OCI-LY7 (cell line): ENCODE measurements at regions not wholly inside any gene's neighbourhood (a gene's known extent, or its start where the extent isn't known, plus 50 kb on each side); places are given as distances from the start of the nearest gene placed in this dataset.

Experiments
- BruUV-seq: library from RNA; stranded (reverse); fragments of 400-500 nt; replicated peaks from 2 replicates; lab custom pipeline; 2021; lab: Mats Ljungman, UMichigan
- CTCF ChIA-PET: fragments of 300-600 bp; sonication (Branson Sonifier 250); formaldehyde crosslinking; loops from one replicate; lab custom pipeline; 2022; ENCODE audit warnings: antibody characterized with exemption; ENCODE audit not compliant: unreplicated experiment; lab: Charles Lee
- POLR2A ChIA-PET: fragments of 300-600 bp; sonication (Branson Sonifier 250); formaldehyde crosslinking; loops from one replicate; lab custom pipeline; 2022; ENCODE audit warnings: antibody characterized with exemption; lab: Charles Lee
- DNase-seq: peaks from one replicate; pipeline ENCODE4 v3.0.0-alpha.2; 2015; ENCODE audit warnings: low spot score
- H2AFZ ChIP-seq: fragments of 200-600 bp; sonication (generic), shearing (Covaris generic); 2 replicates; pipeline ENCODE4 v1.6.1; 2014; ENCODE audit warnings: mild to moderate bottlenecking, antibody characterized with exemption, low read length, moderate library complexity
- H3K27ac ChIP-seq: fragments of 200-600 bp; sonication (generic); 2 replicates; pipeline ENCODE4 v1.5.1; 2014; ENCODE audit warnings: mixed run types, low read depth, mild to moderate bottlenecking, moderate library complexity, low read length, inconsistent platforms; ENCODE audit not compliant: poor library complexity, severe bottlenecking
- H3K36me3 ChIP-seq: fragments of 200-600 bp; sonication (generic); 2 replicates; pipeline ENCODE4 v1.6.1; 2014; ENCODE audit warnings: mild to moderate bottlenecking, antibody characterized with exemption, low read length, moderate library complexity, mixed read lengths; ENCODE audit not compliant: insufficient read depth
- H3K4me1 ChIP-seq: fragments of 200-600 bp; sonication (generic); 2 replicates; pipeline ENCODE4 v1.5.1; 2014; ENCODE audit warnings: mild to moderate bottlenecking, low read length; ENCODE audit not compliant: insufficient read depth, poor library complexity, severe bottlenecking
- H3K4me2 ChIP-seq: fragments of 200-600 bp; sonication (generic); 2 replicates; pipeline ENCODE4 v1.6.1; 2014; ENCODE audit warnings: mild to moderate bottlenecking, low read length
- H3K4me3 ChIP-seq: fragments of 200-600 bp; sonication (generic); 2 replicates; pipeline ENCODE4 v1.5.1; 2014; ENCODE audit warnings: mild to moderate bottlenecking, low read depth, low read length; ENCODE audit not compliant: poor library complexity, severe bottlenecking
- H3K79me2 ChIP-seq: fragments of 200-600 bp; sonication (generic); 2 replicates; pipeline ENCODE4 v1.6.1; 2016; ENCODE audit warnings: low read depth, mild to moderate bottlenecking, low read length, moderate library complexity, mixed read lengths; ENCODE audit not compliant: insufficient read depth
- H3K9me2 ChIP-seq: fragments of 200-600 bp; sonication (generic); 2 replicates; pipeline ENCODE4 v1.6.1; 2016; ENCODE audit warnings: mild to moderate bottlenecking, low read length, mixed read lengths; ENCODE audit not compliant: insufficient read depth
- H3K9me3 ChIP-seq: fragments of 200-600 bp; sonication (generic); 2 replicates; pipeline ENCODE4 v1.6.1; 2014; ENCODE audit warnings: mild to moderate bottlenecking, mixed run types, low read length, mixed read lengths
- H4K20me1 ChIP-seq: fragments of 200-600 bp; sonication (generic); 2 replicates; pipeline ENCODE4 v1.6.1; 2014; ENCODE audit warnings: mild to moderate bottlenecking, antibody characterized with exemption, low read length, moderate library complexity, mixed read lengths; ENCODE audit not compliant: insufficient read depth
- EZH2phosphoT487 ChIP-seq: fragments of 200-600 bp; sonication (generic); IDR thresholded peaks from 2 replicates; pipeline ENCODE4 v1.6.1; 2018; ENCODE audit warnings: low read depth, borderline replicate concordance, mild to moderate bottlenecking, mixed run types, antibody characterized with exemption, low read length, moderate library complexity, mixed read lengths
- intact Hi-C: fragments of 100-400 bp; cut with micrococcal nuclease; formaldehyde crosslinking; loops from one replicate; pipeline ENCODE4 v1.10.0; 2022; ENCODE audit not compliant: unreplicated experiment
- TF ChIP-seq, protein P1 (sequence below): fragments of 200-600 bp; sonication (generic); conservative IDR thresholded peaks from 2 replicates; pipeline ENCODE4 v1.5.1; 2014; ENCODE audit warnings: mild to moderate bottlenecking, antibody characterized with exemption, low read length, moderate library complexity, mixed read lengths

DNA sequence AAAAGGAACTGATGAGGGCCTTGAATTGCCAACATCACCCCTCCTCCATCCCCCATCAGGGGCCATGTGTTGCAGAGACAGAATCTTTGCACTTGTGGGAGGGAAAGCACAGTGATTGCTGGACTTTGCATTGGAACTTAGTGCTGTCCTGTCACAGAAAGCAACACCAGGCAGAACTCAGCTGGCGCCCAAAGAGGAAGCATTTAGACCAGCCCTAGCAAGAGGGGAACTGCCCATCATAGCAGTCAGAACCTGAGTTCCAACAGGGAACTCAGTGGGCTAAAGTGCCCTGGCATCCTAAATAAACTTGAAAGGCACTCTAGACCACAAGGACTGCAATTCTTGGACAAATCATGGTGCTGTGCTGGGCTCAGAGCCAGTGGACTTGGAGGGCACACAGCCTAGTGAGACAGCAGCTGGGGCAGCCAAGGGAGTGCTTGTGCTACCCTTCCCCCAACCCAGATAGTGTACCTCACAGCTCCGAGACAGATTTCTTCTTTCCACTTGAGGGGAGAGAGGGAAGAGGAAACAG, 128.1 kb downstream of the ACTL7B start:
- Histone ChIP-seq H3K9me2 (no peaks in the 10 kb centered on the region), H3K4me3 (no peak overlapping the region), H3K4me1 (no peaks in the 10 kb centered on the region), H3K79me2 (no peaks in the 10 kb centered on the region), H2AFZ (no peak overlapping the region), H3K4me2 (no peak overlapping the region), H4K20me1 (no peaks in the 10 kb centered on the region), H3K36me3 (no peaks in the 10 kb centered on the region), H3K9me3 (no peaks in the 10 kb centered on the region), H3K27ac (no peak overlapping the region)
- ChIA-PET POLR2A (no interaction called here), CTCF (no interaction called here)
- TF ChIP-seq EZH2phosphoT487: no peak
- TF ChIP-seq, protein P1, sequence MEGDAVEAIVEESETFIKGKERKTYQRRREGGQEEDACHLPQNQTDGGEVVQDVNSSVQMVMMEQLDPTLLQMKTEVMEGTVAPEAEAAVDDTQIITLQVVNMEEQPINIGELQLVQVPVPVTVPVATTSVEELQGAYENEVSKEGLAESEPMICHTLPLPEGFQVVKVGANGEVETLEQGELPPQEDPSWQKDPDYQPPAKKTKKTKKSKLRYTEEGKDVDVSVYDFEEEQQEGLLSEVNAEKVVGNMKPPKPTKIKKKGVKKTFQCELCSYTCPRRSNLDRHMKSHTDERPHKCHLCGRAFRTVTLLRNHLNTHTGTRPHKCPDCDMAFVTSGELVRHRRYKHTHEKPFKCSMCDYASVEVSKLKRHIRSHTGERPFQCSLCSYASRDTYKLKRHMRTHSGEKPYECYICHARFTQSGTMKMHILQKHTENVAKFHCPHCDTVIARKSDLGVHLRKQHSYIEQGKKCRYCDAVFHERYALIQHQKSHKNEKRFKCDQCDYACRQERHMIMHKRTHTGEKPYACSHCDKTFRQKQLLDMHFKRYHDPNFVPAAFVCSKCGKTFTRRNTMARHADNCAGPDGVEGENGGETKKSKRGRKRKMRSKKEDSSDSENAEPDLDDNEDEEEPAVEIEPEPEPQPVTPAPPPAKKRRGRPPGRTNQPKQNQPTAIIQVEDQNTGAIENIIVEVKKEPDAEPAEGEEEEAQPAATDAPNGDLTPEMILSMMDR: no peak
- intact Hi-C loops: no loop called here
- no TSS peak for BruUV-seq
- no peak for DNase-seq

- Histone ChIP-seq H2AFZ (no peak overlapping the region), H3K4me2 (no peak overlapping the region), H3K4me1 (no peaks in the 10 kb centered on the region), H3K4me3 (no peak overlapping the region), H3K36me3 (no peaks in the 10 kb centered on the region), H3K9me2 (no peaks in the 10 kb centered on the region), H4K20me1 (no peaks in the 10 kb centered on the region), H3K9me3 (no peaks in the 10 kb centered on the region), H3K79me2 (no peaks in the 10 kb centered on the region), H3K27ac (no peak overlapping the region)
- CTCF ChIA-PET: no interaction called here
- TF ChIP-seq, protein P1: no peak
- TF ChIP-seq EZH2phosphoT487: no peak
- intact Hi-C loops: no loop called here
- POLR2A ChIA-PET: interaction anchor here (0.6 kb wide), 1 partner anchor 166 kb away, joined by 3 read pairs; no protein-coding TSS in a partner anchor
- BruUV-seq: no TSS peak
- no peak for DNase-seq
Measured at GRCh38 chr9:108724652-108725051, 131.1 kb downstream of the ACTL7B start.

GRCh38 chr9:108724122-108724521, 131.7 kb downstream of the ACTL7B start:
- POLR2A ChIA-PET: interaction anchor here (0.6 kb wide), 1 partner anchor 165 kb away, joined by 3 read pairs; no protein-coding TSS in a partner anchor
- CTCF ChIA-PET: no interaction called here
- Histone ChIP-seq H3K36me3 (no peaks in the 10 kb centered on the region), H4K20me1 (no peaks in the 10 kb centered on the region), H3K27ac (no peak overlapping the region), H3K4me1 (no peaks in the 10 kb centered on the region), H3K4me2 (no peak overlapping the region), H2AFZ (no peak overlapping the region), H3K9me2 (no peaks in the 10 kb centered on the region), H3K79me2 (no peaks in the 10 kb centered on the region), H3K4me3 (no peak overlapping the region), H3K9me3 (no peaks in the 10 kb centered on the region)
- no peak for TF ChIP-seq EZH2phosphoT487
- TF ChIP-seq, protein P1: no peak
- no peak for DNase-seq
- no TSS peak for BruUV-seq
- intact Hi-C loops: no loop called here
